Activated CD8-positive, alpha-beta T cell treated with anti-CD3 and anti-CD28 coated beads for 36 hours (primary cell): ENCODE measurements at regions not wholly inside any gene's neighbourhood (a gene's known extent, or its start where the extent isn't known, plus 50 kb on each side); places are given as distances from the start of the nearest gene placed in this dataset.

Experiments used
- ATAC-seq: fragments of 200-7000 bp; cut with Tn5 transposase; one replicate; pipeline ENCODE4 v1.10.0; 2021; ENCODE audit warnings: mild to moderate bottlenecking, moderate library complexity
- CTCF ChIA-PET: fragments of 350-600 bp; sonication (Branson Sonifier 250); formaldehyde crosslinking; loops from one replicate; lab custom pipeline; 2021; ENCODE audit warnings: antibody characterized with exemption; lab: Charles Lee
- POLR2A ChIA-PET: fragments of 350-600 bp; sonication (Branson Sonifier 250); formaldehyde crosslinking; loops from one replicate; lab custom pipeline; 2021; ENCODE audit warnings: antibody characterized with exemption; lab: Charles Lee
- DNase-seq: peaks from one replicate; pipeline ENCODE4 v3.0.0-alpha.2; 2020
- H3K27ac Mint-ChIP-seq: one replicate; pipeline ENCODE4 v1.8.0; 2021; ENCODE audit warnings: mild to moderate bottlenecking, mixed read lengths
- H3K27me3 Mint-ChIP-seq: one replicate; pipeline ENCODE4 v1.8.0; 2021; ENCODE audit warnings: mixed read lengths
- H3K36me3 Mint-ChIP-seq: one replicate; pipeline ENCODE4 v1.8.0; 2021; ENCODE audit warnings: low read depth, mixed read lengths
- H3K4me1 Mint-ChIP-seq: one replicate; pipeline ENCODE4 v1.8.0; 2021; ENCODE audit warnings: low read depth, mixed read lengths
- H3K4me3 Mint-ChIP-seq: one replicate; pipeline ENCODE4 v1.8.0; 2021; ENCODE audit warnings: mild to moderate bottlenecking, moderate library complexity, mixed read lengths
- H3K9me3 Mint-ChIP-seq: one replicate; pipeline ENCODE4 v1.8.0; 2021; ENCODE audit warnings: mixed read lengths
- CTCF ChIP-seq: fragments of 200-600 bp; IDR thresholded peaks from one replicate; pipeline ENCODE4 v1.8.0; 2022; ENCODE audit warnings: antibody characterized with exemption, mild to moderate bottlenecking
- intact Hi-C: fragments of 100-400 bp; cut with micrococcal nuclease; formaldehyde crosslinking; loops from one replicate; pipeline ENCODE4 v1.10.0; 2022

GRCh38 chr3:118127992-118128391 lies 906.7 kb downstream of the IGSF11 start:
- Mint-ChIP-seq H3K27ac (no peak overlapping the region), H3K4me1 (no peaks in the 10 kb centered on the region), H3K27me3 (no peaks in the 10 kb centered on the region), H3K9me3 (peaks cover 2% of the 10 kb centered on the region), H3K4me3 (no peak overlapping the region), H3K36me3 (no peaks in the 10 kb centered on the region)
- DNase-seq (no peak), ATAC-seq (no peak)
- intact Hi-C loops: no loop called here
- no peak for TF ChIP-seq CTCF
- POLR2A ChIA-PET: no interaction called here
- CTCF ChIA-PET: no interaction called here

DNA sequence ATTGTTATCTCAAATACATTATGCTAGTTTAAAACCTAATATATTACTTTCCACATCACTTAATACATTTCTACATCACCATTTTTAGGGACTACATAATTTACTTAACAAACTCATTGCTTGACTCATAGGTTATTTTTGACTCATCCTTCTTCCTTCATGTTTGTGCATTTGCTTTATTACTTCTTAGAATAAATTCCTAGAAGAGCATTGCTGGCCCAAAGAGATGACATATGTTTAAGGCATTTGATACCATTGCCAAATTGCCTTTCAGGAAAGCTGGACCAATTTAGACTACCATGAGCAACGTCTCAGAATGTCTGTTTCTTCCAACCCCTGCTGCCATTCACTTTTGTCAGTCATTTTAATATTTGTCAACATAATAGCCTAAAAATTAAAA lies 905.8 kb downstream of the IGSF11 start:
- ChIA-PET CTCF (no interaction called here), POLR2A (no interaction called here)
- intact Hi-C loops: no loop called here
- Mint-ChIP-seq H3K27me3 (no peaks in the 10 kb centered on the region), H3K27ac (no peak overlapping the region), H3K4me3 (no peak overlapping the region), H3K9me3 (peaks cover 2% of the 10 kb centered on the region), H3K4me1 (no peaks in the 10 kb centered on the region), H3K36me3 (no peaks in the 10 kb centered on the region)
- ATAC-seq: no peak
- no peak for TF ChIP-seq CTCF
- DNase-seq: no peak

GRCh38 chr3:118137778-118138177 lies 896.9 kb downstream of the IGSF11 start:
- POLR2A ChIA-PET: no interaction called here
- H3K27ac Mint-ChIP-seq: no peak overlapping the region

GRCh38 chr3:118144919-118145318 lies 889.7 kb downstream of the IGSF11 start:
- Mint-ChIP-seq H3K9me3 (peaks cover 16% of the 10 kb centered on the region), H3K27ac (no peak overlapping the region), H3K4me3 (no peak overlapping the region), H3K36me3 (no peaks in the 10 kb centered on the region), H3K4me1 (no peaks in the 10 kb centered on the region), H3K27me3 (no peaks in the 10 kb centered on the region)
- ChIA-PET POLR2A (no interaction called here), CTCF (no interaction called here)
- intact Hi-C loops: no loop called here
- ATAC-seq: no peak
- no peak for DNase-seq
- TF ChIP-seq CTCF: no peak

More at GRCh38 chr3:118137778-118138177, 896.9 kb downstream of the IGSF11 start:
- Mint-ChIP-seq H3K27me3 (no peaks in the 10 kb centered on the region), H3K4me3 (no peak overlapping the region), H3K4me1 (no peaks in the 10 kb centered on the region), H3K36me3 (no peaks in the 10 kb centered on the region), H3K9me3 (peaks cover 24% of the 10 kb centered on the region)
- ATAC-seq (no peak), DNase-seq (no peak)
- CTCF ChIA-PET: no interaction called here
- intact Hi-C loops: no loop called here
- TF ChIP-seq CTCF: no peak

DNA sequence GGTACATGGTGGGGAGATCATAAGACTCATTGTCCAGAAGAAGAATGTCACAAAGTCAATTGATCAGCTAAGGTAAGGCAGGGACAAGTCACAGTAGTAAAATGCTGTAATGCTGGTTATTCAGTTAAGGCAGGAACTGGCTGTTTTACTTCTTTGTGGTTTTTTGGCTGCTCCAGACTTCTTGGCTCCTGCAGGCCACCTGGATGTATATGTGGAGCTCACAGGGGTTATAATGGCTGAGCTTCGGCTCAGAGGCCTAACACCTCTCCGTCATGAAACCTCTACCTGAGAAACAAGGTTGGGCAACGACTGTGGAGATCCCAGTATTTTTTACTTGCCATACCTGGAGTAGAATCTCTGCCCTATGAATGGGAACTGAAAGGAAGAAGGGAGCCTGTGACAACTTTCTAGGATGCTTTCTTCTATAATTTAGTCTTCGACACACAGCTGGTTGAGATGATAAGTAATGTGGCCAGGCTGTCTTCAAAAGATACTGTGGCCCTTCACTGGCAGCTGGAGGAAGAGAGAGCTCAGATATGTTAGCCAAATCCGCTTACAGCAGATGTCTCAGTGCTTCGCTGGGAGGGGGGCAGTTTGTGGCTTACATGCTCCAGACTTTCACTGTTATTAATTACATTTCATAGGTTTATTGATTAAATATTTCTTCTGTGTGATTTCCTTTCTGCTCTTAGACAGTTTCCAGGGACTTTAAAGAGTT lies 887.8 kb downstream of the IGSF11 start:
- Mint-ChIP-seq H3K36me3 (no peaks in the 10 kb centered on the region), H3K27ac (no peak overlapping the region), H3K27me3 (no peaks in the 10 kb centered on the region), H3K9me3 (peaks cover 17% of the 10 kb centered on the region), H3K4me3 (no peak overlapping the region), H3K4me1 (no peaks in the 10 kb centered on the region)
- intact Hi-C loops: no loop called here
- TF ChIP-seq CTCF: no peak
- CTCF ChIA-PET: no interaction called here
- POLR2A ChIA-PET: no interaction called here
- ATAC-seq (no peak), DNase-seq (no peak)
